Fibroblast of gingiva (primary cell): ENCODE measurements at regions not wholly inside any gene's neighbourhood (a gene's known extent, or its start where the extent isn't known, plus 50 kb on each side); places are given as distances from the start of the nearest gene placed in this dataset.

Source experiments
- DNase-seq: peaks from one replicate; pipeline ENCODE4 v3.0.0-alpha.2; 2011; ENCODE audit warnings: low read depth

DNA sequence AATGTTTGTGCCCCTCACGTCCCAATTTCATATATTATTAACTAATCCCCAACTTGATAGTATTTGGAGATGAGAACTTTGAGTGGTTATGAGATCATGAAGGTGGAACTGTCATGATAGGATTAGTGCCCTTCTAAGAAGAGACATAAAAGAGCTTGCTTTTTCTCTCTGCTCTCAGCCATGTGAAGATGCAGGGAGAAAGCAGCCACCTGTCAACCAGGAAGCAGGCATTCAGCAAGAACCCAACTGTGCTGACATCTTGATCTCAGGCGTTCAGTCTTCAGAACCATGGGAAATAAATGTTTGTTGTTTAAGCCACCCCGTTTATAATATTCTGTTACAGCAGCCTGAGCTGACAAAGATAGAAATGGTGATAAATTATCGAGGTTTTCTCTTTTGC lies 278.7 kb upstream of the KCNMB2 start:
- no peak for DNase-seq

DNA sequence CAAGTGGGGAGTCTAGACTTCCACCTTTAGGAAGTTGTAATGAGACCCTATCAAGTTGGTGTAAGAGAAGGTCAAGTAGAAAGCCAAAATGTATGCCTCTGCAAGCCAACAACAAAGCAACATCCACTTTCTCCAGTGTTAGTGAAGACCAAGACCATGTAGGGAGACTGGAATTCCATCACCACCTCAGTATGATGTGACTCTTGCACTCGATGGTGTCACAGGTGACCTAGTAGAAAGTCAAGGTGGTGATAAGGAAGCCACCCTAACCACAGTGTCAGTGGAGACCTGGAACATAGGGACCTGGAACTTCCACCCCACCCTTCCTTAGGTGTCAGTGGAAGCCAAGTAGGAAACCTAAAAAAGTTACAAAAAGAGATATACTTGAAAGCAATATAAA lies 278.1 kb upstream of the KCNMB2 start:
- DNase-seq = no peak

DNA sequence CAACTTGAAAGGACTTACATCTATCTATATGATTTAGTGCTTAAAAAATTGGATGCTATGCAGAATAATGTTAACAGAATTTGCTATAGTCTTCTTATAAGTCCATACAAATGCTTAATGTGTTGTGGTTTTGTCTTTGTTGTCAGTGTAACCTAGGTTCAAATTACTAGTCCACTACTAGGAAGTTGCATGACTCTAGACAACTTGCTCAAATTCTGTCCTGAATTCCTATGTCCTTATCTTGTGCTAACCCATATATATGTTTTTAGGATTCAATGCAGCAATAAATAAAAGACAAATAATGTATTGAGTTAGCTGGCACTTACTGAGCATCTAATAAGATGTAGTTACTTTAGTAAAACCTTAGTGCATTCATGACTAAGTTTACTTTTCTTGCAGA lies 276.5 kb upstream of the KCNMB2 start:
- DNase-seq = no peak

DNA sequence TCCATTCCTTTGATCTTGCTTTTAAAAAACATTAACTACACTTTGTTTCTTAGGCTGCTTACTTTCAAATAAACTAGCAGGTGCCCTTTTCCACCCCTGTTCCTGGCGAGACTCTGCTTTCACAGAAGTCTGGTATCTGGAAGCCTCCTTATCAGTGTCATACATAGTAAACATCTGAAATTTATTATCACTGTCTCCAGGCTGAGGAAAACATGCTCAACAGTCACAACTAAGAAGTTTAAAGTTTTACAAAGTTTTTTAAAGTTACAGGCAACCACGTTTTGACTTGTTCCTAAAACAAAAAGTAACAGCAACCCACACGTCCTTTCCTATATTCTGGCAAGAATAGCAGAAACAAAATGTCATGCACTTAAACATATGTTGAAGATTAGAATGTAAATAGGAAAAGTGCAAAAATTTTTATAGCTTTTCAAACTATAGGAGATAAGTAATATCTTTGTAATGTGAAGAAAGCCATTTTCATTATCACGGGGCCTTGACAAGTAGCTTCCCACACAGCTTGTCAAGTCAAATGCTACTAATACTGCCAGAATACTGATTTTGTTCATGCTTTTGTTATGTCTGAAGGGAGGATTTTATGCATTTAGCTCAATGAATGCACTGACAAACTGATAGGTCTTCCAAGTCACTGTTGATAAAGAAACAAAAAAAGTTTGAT lies 275.2 kb upstream of the KCNMB2 start:
- no peak for DNase-seq

DNA sequence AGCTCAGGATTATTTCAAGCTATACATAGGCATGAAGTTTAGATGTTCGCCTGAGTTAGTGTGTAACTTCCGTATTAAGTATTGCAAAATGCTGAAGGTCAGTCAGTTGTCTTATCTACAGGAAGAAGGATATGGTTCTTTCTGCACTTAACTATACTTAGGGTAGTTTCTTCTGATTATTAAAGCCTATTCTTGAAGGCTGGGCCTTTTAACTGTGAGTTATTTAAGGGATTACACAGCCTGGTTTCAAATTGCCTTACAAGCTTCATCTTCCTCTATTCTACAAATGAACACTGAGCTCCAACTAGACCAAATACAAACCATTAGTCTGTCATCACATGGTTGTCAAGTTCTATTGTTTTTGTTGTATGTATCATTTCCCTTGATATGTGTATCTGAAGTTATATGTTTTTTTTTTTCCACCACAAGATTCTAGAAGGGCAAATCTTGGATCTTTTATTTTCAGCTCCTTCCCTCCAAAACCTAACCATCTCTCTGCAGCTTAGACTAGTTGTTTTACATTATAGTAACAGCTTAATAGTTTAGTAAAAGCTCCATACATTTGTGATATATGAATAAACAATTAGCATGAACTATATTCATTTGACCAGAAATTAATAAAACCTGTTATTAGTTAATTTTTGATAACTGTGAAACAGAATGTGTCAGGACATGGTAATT lies 272.9 kb upstream of the KCNMB2 start:
- no peak for DNase-seq

DNA sequence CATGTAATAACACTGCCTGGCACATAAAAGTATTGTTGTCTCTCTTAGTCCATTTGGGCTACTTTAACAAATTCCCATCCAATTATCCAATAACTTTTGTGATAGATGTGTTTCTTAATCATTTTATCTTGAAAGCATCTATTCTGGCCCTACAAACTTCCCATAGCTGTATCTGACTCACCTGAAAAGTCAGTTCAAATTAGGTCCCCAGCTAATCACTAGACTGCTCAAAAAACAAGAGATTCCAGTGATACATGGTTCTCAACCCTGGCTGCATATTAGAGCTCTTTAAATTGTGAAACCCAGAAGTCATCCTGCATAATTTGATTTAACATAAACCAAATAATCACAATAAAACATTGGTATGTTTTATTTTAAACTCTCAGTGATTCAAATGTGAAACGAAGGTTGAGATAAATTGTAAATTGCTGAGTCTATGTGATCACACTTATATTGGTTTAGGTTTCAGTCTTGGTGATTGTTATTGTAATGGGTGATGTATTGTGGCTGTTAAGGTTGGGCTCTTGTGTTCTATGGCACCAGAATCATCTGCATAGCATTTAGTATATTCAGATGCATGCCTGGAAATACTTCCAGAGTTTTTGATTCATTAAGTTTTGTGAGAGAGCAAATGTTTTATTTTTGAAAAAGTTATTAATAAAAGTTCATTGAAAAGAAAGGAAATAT lies 268.9 kb upstream of the KCNMB2 start:
- DNase-seq = no peak

DNA sequence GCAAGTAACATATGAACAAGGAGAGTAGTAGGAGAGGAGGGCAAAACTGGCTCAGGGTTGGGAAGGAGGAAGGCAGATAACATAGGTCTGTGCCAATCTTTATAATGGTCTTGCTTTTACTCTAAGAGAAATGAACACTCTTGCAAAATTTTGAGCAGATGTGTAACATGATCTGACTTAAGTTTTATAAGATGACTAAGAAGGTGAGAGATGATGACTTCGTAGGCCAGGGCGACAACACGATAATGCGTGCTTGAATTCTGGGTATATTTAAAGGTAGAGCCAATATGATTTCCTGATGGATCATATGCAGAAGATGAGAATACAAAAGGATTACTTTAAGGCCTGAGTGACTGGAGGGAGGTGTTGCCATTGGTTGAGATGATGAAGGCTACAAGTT lies 265.4 kb upstream of the KCNMB2 start:
- no peak for DNase-seq

DNA sequence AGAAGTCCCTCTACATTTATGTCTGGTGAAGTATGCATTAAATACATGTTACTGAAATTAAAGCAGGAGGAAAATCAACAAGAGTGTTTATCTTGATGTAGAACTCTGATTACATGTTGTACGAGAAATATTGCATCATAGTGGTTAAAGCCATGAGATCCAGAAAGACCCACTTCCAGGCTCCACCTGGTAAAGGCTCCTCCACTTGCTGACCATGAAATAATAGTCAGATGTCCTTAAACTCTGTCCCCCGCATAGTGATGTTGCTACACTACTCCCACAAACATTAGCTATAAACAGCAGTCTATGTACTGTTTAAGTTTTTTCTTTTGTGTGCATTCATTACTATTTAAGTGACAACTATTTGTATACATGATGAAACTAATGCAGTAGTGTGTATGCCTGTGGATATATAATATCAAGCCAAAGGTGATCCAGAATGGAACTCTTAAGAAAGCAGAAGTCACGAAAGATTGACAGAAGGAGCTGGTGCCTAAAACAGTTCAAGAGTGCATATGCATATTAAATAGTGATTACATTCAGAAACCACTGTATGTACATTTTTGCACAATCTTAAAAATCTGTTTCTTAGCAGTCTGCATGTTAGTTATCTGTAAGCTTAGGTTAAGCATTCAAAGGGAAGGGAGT lies 264.4 kb upstream of the KCNMB2 start:
- no peak for DNase-seq

DNA sequence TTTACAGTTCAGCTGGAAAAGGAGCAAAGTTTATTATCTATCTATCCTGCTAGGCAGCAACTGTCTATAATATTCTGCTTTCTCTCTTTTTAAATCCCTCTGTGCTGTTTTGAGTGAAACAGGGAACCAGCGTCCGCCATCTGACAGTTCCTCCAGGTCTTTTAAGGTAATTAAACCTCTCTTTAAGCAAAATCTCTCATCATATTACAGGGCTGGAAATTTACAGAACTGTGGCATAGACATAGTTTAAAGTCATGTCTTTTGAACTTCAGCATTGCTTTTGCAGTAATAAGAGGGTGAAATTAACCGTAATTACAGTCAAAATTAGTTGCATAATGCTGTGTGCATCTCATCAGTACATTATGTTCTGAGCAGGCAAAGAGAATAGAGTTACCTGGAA lies 263.4 kb upstream of the KCNMB2 start:
- DNase-seq = no peak

DNA sequence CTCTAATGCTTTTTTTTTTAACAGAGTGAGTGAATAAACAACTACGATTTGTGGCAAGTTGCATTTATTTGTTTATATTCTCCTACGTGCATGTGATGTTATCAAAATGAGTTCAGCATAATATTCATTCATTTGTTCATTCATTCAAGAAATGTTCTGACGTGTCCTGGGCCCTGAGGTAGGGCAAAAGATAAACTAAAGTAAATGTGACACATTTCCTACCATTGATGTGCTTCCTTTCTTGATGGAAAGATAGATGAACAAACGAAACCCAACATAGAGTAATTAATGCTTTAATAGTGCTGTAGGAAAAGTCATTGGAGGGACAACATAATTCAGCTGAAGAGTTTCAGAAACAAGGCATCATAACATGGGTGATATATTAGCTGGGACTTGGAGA lies 261.5 kb upstream of the KCNMB2 start:
- no peak for DNase-seq

DNA sequence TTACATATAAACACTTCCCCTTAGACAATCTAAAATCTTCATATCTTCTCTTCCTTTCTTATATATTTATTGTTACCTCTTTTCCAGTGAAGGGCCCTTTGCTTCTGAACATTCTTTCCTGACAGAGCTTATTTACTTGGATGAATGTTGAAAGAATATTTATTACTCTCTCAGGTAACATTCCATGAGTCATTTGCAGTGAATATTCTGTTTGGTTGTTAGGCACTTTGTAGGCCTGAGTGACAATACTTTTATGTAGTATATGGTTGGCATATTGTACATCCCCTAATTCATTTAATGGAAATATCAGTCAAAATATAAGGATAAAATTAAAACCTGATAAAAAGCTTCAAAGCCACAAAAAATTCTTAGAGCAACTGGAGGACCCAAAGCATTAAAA lies 260.9 kb upstream of the KCNMB2 start:
- no peak for DNase-seq

DNA sequence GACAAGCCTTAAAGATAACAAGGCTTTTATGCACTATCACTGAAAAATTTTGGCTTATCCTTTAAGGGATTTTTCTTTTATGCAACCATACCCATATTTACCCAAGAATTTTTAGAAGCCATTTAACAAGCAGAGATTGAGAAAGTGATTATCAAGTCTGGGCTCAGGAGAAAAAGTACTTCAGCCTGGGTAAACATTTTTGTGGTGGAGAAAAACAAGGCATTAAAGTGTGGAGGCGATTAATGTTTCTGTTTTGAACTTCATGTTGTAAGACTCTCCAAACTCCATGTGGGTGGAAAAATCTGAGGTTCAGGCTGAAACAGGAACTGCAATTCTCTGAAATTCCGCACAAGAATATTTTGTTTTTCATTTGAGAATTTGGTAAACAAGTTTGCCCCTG lies 260.4 kb upstream of the KCNMB2 start:
- DNase-seq = no peak

DNA sequence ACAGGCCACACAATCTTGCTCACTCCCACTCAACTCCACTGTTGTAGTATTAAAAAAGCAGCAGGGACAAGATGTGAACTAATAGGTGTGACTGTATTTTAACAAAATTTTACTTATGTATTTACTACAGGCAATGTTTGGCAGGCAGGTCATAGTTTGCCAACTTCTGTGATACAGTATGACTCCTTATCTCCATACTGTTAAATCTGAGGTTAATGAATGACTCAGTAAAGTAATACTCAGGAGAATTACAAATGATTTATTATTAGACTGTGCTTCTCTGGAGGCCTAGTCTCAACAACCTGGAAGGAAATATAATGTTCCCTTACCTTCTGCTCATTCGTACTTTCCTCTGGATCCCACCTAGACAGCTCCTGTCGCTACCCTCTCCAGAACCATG lies 258.6 kb upstream of the KCNMB2 start:
- DNase-seq = no peak

DNA sequence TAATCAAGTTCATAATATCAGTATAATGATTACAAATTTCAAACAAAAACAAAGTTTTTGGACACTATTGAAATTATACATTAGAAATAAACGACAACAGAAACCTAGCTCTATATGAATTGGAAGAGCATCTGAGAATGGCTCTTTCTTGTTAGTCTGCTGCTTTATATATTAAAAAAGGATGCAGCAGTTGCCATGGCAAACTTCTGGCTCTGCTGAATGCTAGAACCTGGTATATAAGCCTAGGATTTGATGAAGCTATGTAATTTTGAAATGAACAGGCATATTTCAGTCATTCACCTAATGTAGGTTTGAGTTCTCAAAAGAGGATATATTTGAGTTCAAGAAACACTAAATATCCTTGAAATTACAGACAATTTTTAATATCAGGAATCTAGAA lies 252.7 kb upstream of the KCNMB2 start:
- no peak for DNase-seq

DNA sequence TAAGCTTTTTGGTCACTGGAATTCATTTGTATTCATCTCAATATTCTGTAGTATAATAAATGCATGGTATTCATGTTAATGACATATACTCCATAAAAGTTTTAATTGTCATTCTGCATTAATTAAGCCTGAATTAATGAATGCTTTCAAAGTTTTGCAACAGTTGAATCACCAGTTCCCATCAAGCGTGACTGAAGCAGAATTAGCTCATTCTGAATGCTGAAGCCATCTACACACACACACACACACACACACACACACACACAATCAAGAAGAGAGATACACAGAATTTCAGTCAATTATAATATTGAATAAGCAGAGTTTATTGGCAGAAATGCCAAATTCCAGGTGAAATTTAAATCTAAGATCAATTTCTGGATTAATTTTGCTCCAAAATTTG lies 252.1 kb upstream of the KCNMB2 start:
- DNase-seq = peak; percentile 38

DNA sequence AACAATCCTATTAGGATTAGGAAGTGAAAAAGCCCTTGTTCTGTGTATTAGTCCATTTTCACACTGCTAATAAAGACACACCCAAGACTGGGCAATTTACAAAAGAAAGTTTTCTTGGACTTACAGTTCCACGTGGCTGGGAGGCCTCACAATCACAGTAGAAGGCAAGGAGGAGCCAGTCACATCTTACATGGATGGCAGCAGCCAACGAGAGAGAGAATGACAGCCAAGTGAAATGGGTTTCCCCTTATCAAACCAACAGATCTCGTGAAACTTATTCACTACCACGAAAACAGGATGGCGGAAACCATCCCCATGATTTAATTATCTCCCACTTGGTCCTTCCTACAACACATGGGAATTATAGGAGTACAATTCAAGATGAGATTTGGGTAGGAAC lies 248.2 kb upstream of the KCNMB2 start:
- DNase-seq = no peak

DNA sequence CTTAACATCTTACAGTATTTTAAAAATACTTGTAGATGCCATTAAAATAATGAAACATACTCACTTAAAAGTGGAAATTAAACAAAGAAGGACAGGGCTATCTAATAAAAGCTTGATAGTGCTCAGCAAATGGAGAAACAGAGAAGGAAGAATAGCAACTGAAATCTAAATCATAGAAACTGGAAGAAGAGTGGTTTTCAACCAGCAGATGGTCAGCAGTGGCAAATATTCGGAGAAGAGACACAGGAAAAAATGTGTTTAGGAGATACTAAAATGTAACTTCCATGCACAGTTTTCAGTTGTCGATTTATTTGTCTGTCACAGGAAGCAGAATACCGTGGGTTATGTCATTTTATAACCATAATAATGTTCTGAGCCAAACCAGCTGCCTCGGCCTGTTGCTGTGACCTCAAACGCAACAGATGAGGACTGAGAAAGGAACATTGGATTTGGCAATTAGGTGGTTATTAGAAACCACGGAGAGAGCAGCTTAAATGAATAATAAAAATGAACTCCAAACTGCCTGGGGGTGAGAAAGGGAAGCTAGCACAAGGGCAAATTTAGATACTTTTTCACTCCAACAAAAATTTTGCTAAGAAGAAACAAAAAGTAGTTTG lies 246.6 kb upstream of the KCNMB2 start:
- DNase-seq = peak; percentile 69

DNA sequence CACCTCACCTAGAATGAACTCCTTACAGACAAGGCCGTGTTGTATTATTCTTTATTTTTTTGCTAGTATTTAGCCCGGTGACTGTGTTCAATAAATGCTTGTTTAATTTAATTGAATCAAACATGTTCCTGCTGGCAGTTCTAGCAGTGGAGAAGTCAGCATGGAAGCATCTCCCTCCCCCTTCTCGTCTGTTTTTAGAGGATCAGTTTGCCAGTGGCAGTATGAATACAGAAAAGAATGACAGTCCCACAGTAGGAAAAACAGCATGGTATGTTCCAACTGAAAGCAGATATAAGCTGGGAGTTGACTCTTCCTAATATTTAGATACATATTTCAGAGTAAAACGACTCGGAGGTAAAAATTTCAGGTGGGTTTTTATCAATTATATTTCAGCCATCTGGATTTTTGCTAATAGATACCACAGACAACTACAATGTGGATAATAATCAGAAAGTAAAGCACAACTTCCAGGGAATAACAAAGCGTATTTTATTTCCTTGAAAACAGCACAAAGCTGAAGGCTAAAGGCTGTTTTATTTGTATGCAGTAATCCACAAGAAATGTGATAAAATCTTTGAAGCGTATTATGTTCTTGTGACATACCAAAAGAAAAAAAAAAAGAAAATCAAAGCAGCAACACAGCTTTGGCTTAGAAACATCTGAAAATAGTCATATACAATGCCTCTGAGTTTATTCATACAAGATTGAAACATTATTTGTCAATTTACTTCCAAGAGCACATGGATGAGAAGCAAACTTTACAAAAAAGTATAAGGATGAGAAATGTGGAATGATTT lies 244.5 kb upstream of the KCNMB2 start:
- peak; percentile 41 for DNase-seq

DNA sequence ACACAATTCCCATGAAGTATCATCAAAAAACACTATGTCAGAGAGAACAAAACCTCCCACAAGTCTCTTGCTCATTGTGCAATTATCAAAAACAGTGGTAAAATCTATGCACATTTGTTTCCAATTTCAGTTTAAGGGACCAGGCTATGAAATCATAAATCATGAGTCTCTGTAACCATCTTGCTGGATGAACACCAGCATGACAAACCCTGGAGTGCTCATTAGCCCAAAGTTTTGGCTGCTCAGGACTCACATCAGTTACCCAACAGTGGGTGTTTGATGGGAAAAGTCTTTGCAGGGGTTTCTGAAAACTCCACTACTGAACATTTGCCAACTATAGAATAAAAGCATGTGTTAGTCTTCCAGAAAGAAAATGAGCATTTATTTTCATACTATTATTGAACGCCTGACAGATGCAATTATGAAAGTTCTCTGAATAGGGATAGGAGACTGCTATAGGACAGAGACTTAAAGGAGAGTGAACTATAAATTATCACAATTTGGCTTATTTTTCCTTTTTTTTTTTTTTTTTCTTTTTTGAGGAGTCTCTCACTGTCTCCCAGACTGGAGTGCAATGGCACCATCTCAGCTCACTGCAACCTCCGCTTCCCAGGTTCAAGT lies 240.8 kb upstream of the KCNMB2 start:
- DNase-seq = peak; percentile 99

DNA sequence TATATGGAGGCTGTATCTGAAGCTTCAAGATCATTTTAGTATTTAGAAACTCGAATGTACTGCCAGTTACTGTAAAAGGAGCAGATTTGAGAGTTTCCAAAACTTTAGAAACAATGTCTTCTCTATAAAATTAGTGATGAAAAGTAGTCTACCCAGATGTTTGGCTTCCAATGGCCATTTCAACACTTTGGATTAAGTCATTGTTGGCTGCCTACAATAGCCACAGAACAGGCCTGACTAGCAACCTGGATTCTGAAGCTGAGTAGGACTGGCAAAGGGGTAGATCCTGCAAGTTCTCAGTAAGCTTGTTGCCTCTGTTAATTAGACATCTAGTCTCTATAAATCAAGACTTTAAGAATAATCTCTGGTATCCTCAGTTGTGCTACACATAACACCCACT lies 239.0 kb upstream of the KCNMB2 start:
- DNase-seq = peak; percentile 79

DNA sequence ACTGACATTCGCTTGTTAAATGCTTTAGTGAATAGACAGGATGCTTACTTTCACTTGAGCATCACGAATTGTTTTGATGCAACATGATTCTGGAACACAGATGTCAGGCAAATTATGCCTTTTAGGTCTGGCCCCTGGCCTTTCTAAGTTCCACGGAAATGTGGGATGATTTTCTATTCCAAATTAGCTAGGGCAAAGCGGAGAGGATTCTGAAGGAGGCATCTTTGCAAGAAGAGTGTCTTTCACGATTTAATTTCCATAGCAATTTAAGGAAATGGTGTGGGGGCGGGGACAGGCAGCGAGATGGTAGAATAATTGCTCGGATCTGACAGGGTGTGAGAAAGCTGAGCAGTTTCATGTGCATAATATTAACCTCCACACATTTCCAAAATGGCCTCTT lies 238.5 kb upstream of the KCNMB2 start:
- no peak for DNase-seq
